Lung microvascular endothelial cell (primary cell): ENCODE measurements at regions not wholly inside any gene's neighbourhood (a gene's known extent, or its start where the extent isn't known, plus 50 kb on each side); places are given as distances from the start of the nearest gene placed in this dataset.
"Not testable (repeated sequence)": the region's sequence is repeated elsewhere in the genome, so short reads cannot be mapped to it uniquely, and the experiment has no call there.

ENCODE experiments used
- DNase-seq, 2 donors: peaks; one replicate each; pipeline versions ENCODE4 v3.0.0 to v3.0.0-alpha.2; 2010; ENCODE audit warnings: low read depth in 2 of 2

GRCh38 chr14:97143011-97143410 is 345.8 kb downstream of the VRK1 start:
- DNase-seq = no peak

- DNase-seq = no peak
Observed at GRCh38 chr14:97143456-97143855, 346.3 kb downstream of the VRK1 start.

GRCh38 chr14:97148021-97148420 is 350.8 kb downstream of the VRK1 start:
- DNase-seq = not testable (repeated sequence)

- DNase-seq = no peak
Observed at GRCh38 chr14:97149775-97150174, 352.6 kb downstream of the VRK1 start.

- DNase-seq = no peak
Observed at GRCh38 chr14:97153527-97153926, 356.3 kb downstream of the VRK1 start.

GRCh38 chr14:97155320-97155719 is 358.1 kb downstream of the VRK1 start:
- DNase-seq = no peak

GRCh38 chr14:97155814-97156213 is 358.6 kb downstream of the VRK1 start:
- no peak for DNase-seq

GRCh38 chr14:97156705-97157104 is 359.5 kb downstream of the VRK1 start:
- DNase-seq = no peak

- no peak for DNase-seq
Observed at GRCh38 chr14:97158102-97158501, 360.9 kb downstream of the VRK1 start.

GRCh38 chr14:97159124-97159523 is 361.9 kb downstream of the VRK1 start:
- no peak for DNase-seq

- DNase-seq = no peak
Observed at GRCh38 chr14:97162621-97163020, 365.4 kb downstream of the VRK1 start.

GRCh38 chr14:97164021-97164420 is 366.8 kb downstream of the VRK1 start:
- no peak for DNase-seq

- DNase-seq = no peak
Observed at GRCh38 chr14:97166497-97166896, 369.3 kb downstream of the VRK1 start.

GRCh38 chr14:97167577-97167976 is 370.4 kb downstream of the VRK1 start:
- not testable (repeated sequence) for DNase-seq

GRCh38 chr14:97172644-97173043 is 375.5 kb downstream of the VRK1 start:
- no peak for DNase-seq

- DNase-seq = no peak
Observed at GRCh38 chr14:97177016-97177415, 379.8 kb downstream of the VRK1 start.

GRCh38 chr14:97177635-97178034 is 380.5 kb downstream of the VRK1 start:
- no peak for DNase-seq

- DNase-seq = peak in 1 of 2 donors; percentile 1
Observed at GRCh38 chr14:97178781-97179180, 381.6 kb downstream of the VRK1 start.

GRCh38 chr14:97179573-97179972 is 382.4 kb downstream of the VRK1 start:
- no peak for DNase-seq

GRCh38 chr14:97180304-97181200 is 383.4 kb downstream of the VRK1 start:
- peak in 1 of 2 donors; percentile 5 for DNase-seq

- DNase-seq = no peak
Observed at GRCh38 chr14:97185186-97185585, 388.0 kb downstream of the VRK1 start.

- no peak for DNase-seq
Observed at GRCh38 chr14:97187916-97188315, 390.7 kb downstream of the VRK1 start.

- DNase-seq = no peak
Observed at GRCh38 chr14:97196336-97196735, 399.2 kb downstream of the VRK1 start.
